ENCODE measurements at regions not wholly inside any gene's neighbourhood (a gene's known extent, or its start where the extent isn't known, plus 50 kb on each side); places are given as distances from the start of the nearest gene placed in this dataset.

DNA sequence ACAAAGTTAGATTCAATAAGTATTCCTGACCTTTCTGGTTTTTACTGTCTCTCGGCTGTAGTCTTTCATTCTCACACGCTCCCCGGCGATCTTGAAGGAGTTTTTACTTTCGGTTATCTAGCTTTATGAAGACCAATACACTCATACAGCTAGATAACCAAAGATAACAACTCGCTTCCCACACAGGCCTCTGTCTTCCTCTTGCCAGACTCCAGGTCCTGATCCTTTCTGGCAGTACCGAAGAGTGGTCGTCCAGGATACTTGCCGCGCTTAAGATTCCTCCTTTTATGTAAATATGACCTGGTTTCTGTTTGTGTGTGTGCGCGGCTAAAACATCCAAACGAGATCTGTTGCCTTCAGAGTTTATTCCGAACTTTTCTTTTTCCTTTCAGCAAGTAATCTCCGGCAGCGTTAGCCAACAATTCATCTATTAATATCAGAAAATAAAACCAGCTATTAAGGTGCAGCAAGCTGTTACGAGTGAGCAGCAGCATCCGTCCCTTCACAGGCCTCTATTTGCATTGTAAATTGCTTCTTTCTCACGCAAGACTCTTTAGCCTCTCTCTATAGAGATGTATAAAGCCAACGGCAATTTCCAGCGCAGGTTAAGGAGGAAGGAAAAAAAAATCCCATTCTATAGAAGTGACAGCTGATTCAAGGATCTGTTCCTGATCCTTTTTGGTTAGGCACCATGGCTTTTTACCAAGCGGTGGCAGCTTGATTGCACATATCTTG, 216.1 kb downstream of the MEF2C start:
- Histone ChIP-seq H3K4me1 (no peaks in the 10 kb centered on the region), H3K4me3 (ENCODE audit: low read depth, low read length) (no peak overlapping the region), H3K9ac (no peak overlapping the region), H3K9me3 (ENCODE audit: control insufficient read depth, low read length) (no peaks in the 10 kb centered on the region), H3K79me2 (no peaks in the 10 kb centered on the region), H3K27me3 (ENCODE audit: control insufficient read depth, insufficient read depth, low read length) (peaks cover 14% of the 10 kb centered on the region), H3K36me3 (ENCODE audit: control insufficient read depth, insufficient read depth, low read length) (no peaks in the 10 kb centered on the region), H3K4me2 (ENCODE audit: low read length) (peak overlapping the region; percentile 20), H3K27ac (no peak overlapping the region), H2AFZ (no peak overlapping the region)
- TF ChIP-seq, protein P1, sequence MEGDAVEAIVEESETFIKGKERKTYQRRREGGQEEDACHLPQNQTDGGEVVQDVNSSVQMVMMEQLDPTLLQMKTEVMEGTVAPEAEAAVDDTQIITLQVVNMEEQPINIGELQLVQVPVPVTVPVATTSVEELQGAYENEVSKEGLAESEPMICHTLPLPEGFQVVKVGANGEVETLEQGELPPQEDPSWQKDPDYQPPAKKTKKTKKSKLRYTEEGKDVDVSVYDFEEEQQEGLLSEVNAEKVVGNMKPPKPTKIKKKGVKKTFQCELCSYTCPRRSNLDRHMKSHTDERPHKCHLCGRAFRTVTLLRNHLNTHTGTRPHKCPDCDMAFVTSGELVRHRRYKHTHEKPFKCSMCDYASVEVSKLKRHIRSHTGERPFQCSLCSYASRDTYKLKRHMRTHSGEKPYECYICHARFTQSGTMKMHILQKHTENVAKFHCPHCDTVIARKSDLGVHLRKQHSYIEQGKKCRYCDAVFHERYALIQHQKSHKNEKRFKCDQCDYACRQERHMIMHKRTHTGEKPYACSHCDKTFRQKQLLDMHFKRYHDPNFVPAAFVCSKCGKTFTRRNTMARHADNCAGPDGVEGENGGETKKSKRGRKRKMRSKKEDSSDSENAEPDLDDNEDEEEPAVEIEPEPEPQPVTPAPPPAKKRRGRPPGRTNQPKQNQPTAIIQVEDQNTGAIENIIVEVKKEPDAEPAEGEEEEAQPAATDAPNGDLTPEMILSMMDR (IDR thresholded peaks at IDR 0.05) = no peak

DNA sequence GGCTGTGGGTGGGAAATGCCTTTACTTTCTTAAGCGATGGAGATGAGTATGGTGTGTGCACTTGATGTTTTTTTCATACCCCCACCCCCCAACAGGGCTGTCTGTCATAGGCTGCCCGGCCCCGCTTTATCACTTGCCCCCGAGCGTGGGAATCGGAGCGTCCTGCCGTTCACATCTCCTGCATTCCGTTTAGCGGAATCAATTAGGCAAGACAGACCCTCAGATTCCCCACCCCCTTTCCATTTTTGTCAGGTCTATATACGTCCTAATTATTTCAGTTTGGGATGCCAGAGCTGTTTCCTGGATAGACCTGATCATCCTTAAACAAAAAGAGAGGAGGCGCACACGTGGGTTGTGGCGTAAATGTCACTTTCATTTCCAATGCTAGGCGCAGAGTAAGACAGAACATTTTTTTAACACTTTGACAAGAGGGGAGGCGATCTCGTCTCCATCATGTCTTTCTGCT, 217.2 kb downstream of the MEF2C start:
- Histone ChIP-seq H3K79me2 (no peaks in the 10 kb centered on the region), H3K36me3 (ENCODE audit: control insufficient read depth, insufficient read depth, low read length) (no peaks in the 10 kb centered on the region), H3K4me2 (ENCODE audit: low read length) (no peak overlapping the region), H3K27ac (no peak overlapping the region), H3K4me3 (ENCODE audit: low read depth, low read length) (no peak overlapping the region), H3K9ac (no peak overlapping the region), H2AFZ (no peak overlapping the region), H3K9me3 (ENCODE audit: control insufficient read depth, low read length) (no peaks in the 10 kb centered on the region), H3K27me3 (ENCODE audit: control insufficient read depth, insufficient read depth, low read length) (peaks cover 22% of the 10 kb centered on the region), H3K4me1 (peaks cover 3% of the 10 kb centered on the region)
- TF ChIP-seq, protein P1 (IDR thresholded peaks at IDR 0.05) = no peak

GRCh38 chr5:88664645-88665044, 218.3 kb downstream of the MEF2C start:
- TF ChIP-seq, protein P1 (IDR thresholded peaks at IDR 0.05) = no peak

GRCh38 chr5:88663793-88664216, 219.2 kb downstream of the MEF2C start:
- Histone ChIP-seq H3K4me3 (ENCODE audit: low read depth, low read length) (no peak overlapping the region), H3K4me2 (ENCODE audit: low read length) (no peak overlapping the region), H3K27ac (no peak overlapping the region), H3K9me3 (ENCODE audit: control insufficient read depth, low read length) (no peaks in the 10 kb centered on the region), H3K79me2 (no peaks in the 10 kb centered on the region), H3K27me3 (ENCODE audit: control insufficient read depth, insufficient read depth, low read length) (peaks cover 17% of the 10 kb centered on the region), H3K36me3 (ENCODE audit: control insufficient read depth, insufficient read depth, low read length) (no peaks in the 10 kb centered on the region), H3K9ac (no peak overlapping the region), H2AFZ (no peak overlapping the region), H3K4me1 (peaks cover 3% of the 10 kb centered on the region)
- TF ChIP-seq, protein P1 (IDR thresholded peaks at IDR 0.05) = no peak

More at GRCh38 chr5:88664645-88665044, 218.3 kb downstream of the MEF2C start:
- Histone ChIP-seq H3K36me3 (ENCODE audit: control insufficient read depth, insufficient read depth, low read length) (no peaks in the 10 kb centered on the region), H3K4me2 (ENCODE audit: low read length) (no peak overlapping the region), H3K9me3 (ENCODE audit: control insufficient read depth, low read length) (no peaks in the 10 kb centered on the region), H2AFZ (no peak overlapping the region), H3K9ac (no peak overlapping the region), H3K27ac (no peak overlapping the region), H3K79me2 (no peaks in the 10 kb centered on the region), H3K4me3 (ENCODE audit: low read depth, low read length) (no peak overlapping the region), H3K4me1 (peaks cover 3% of the 10 kb centered on the region), H3K27me3 (ENCODE audit: control insufficient read depth, insufficient read depth, low read length) (peaks cover 17% of the 10 kb centered on the region)

GRCh38 chr5:88662846-88663245, 220.1 kb downstream of the MEF2C start:
- peaks cover 12% of the 10 kb centered on the region for H3K27me3 ChIP-seq (ENCODE audit: control insufficient read depth, insufficient read depth, low read length)

More at GRCh38 chr5:88662846-88663245, 220.1 kb downstream of the MEF2C start:
- Histone ChIP-seq H2AFZ (no peak overlapping the region), H3K9ac (no peak overlapping the region), H3K4me1 (peaks cover 3% of the 10 kb centered on the region), H3K79me2 (no peaks in the 10 kb centered on the region), H3K4me3 (ENCODE audit: low read depth, low read length) (no peak overlapping the region), H3K27ac (no peak overlapping the region), H3K9me3 (ENCODE audit: control insufficient read depth, low read length) (no peaks in the 10 kb centered on the region), H3K36me3 (ENCODE audit: control insufficient read depth, insufficient read depth, low read length) (no peaks in the 10 kb centered on the region), H3K4me2 (ENCODE audit: low read length) (no peak overlapping the region)
- TF ChIP-seq, protein P1 (IDR thresholded peaks at IDR 0.05) = no peak

All from parathyroid adenoma (tissue), 2 donors.